K562 (cell line): ENCODE measurements at regions not wholly inside any gene's neighbourhood (a gene's known extent, or its start where the extent isn't known, plus 50 kb on each side); places are given as distances from the start of the nearest gene placed in this dataset.

Source experiments
- ATAC-seq: fragments of 200-7000 bp; cut with Tn5 transposase; 3 replicates; pipeline ENCODE4 v1.9.1; 2020; ENCODE audit warnings: moderate library complexity
- BruUV-seq: library from RNA; stranded (reverse); fragments of 400-500 nt; replicated peaks from 2 replicates; lab custom pipeline; 2021; lab: Mats Ljungman, UMichigan
- CTCF ChIA-PET: fragments of 300-600 bp; formaldehyde crosslinking; extraction: SDS; loops from one replicate; lab custom pipeline; 2021; ENCODE audit warnings: low intra/inter-chr PET ratio; lab: Yijun Ruan, JAX
- POLR2A ChIA-PET: fragments of 300-600, 350-650 bp; sonication (Branson Sonifier 250); formaldehyde crosslinking; extraction: SDS; loops from one replicate; lab custom pipeline; 2021; ENCODE audit warnings: antibody characterized with exemption, inconsistent platforms; lab: Yijun Ruan, JAX
- DNase-seq, 4 experiments: peaks; one replicate each; pipeline versions ENCODE4 v3.0.0 to v3.0.0-alpha.2; 2011 to 2018; ENCODE audit warnings: low spot score in 3 of 4, mixed read lengths in 3 of 4; ENCODE audit errors: extremely low read depth in 1 of 4
- FAIRE-seq: peaks from 2 replicates; lab custom pipeline; 2011; peaks lifted over from hg19 to GRCh38; lab: Jason Lieb, UNC
- H2AFZ ChIP-seq: 2 replicates; pipeline ENCODE4 v1.6.0; 2011; ENCODE audit warnings: low read depth, low read length, control low read depth, inconsistent platforms
- H3K27ac ChIP-seq: fragments of 200-600 bp; 3 replicates; pipeline ENCODE4 v1.8.0; 2011; ENCODE audit warnings: low read depth, mild to moderate bottlenecking, control low read depth, inconsistent platforms, low read length, moderate library complexity, mixed read lengths; ENCODE audit errors: extremely low read depth
- H3K27me3 ChIP-seq, 2 experiments: fragments of 300-600 bp in 1 of 2; 2 replicates in 1 of 2; 3 replicates in 1 of 2; pipeline versions ENCODE4 v1.6.0 to v1.8.0; 2011; ENCODE audit warnings: inconsistent platforms in 2 of 2, low read length in 2 of 2, mild to moderate bottlenecking in 1 of 2, mixed read lengths in 1 of 2, moderate library complexity in 1 of 2; ENCODE audit not compliant: control insufficient read depth in 2 of 2, insufficient read depth in 2 of 2
- H3K36me3 ChIP-seq: fragments of 300-600 bp; 3 replicates; pipeline ENCODE4 v1.8.0; 2011; ENCODE audit warnings: mild to moderate bottlenecking, low read length, inconsistent platforms; ENCODE audit not compliant: control insufficient read depth, insufficient read depth
- H3K4me1 ChIP-seq, 2 experiments: fragments of 200-600 bp in 1 of 2; replicated peaks in 1 of 2; 2 replicates in 1 of 2; 3 replicates in 1 of 2; pipeline versions ENCODE4 v1.5.1 to v1.8.0; 2011; ENCODE audit warnings: inconsistent platforms in 2 of 2, low read length in 2 of 2, mild to moderate bottlenecking in 1 of 2, mixed read lengths in 1 of 2, moderate library complexity in 1 of 2; ENCODE audit not compliant: control insufficient read depth in 2 of 2, insufficient read depth in 2 of 2
- H3K4me2 ChIP-seq: 2 replicates; pipeline ENCODE4 v1.6.1; 2011; ENCODE audit warnings: low read length, control low read depth, inconsistent platforms, mixed read lengths; ENCODE audit not compliant: insufficient read depth
- H3K4me3 ChIP-seq: fragments of 200-600 bp; sonication (generic), shearing (Covaris generic); 2 replicates; pipeline ENCODE4 v1.5.1; 2016; ENCODE audit warnings: control low read depth, inconsistent platforms
- H3K79me2 ChIP-seq: fragments of 200-600 bp; 3 replicates; pipeline ENCODE4 v1.8.0; 2011; ENCODE audit warnings: low read length, inconsistent platforms; ENCODE audit not compliant: control insufficient read depth, insufficient read depth
- H3K9ac ChIP-seq, 2 experiments: 2 replicates each; pipeline versions ENCODE4 v1.6.0 to v1.6.1; 2011; ENCODE audit warnings: low read depth in 2 of 2, low read length in 2 of 2, control low read depth in 1 of 2, inconsistent platforms in 1 of 2, mild to moderate bottlenecking in 1 of 2, mixed read lengths in 1 of 2; ENCODE audit not compliant: insufficient read depth in 1 of 2
- H3K9me1 ChIP-seq: one replicate; pipeline ENCODE4 v1.6.0; 2011; ENCODE audit warnings: inconsistent platforms, mild to moderate bottlenecking, low read length, moderate library complexity; ENCODE audit not compliant: control insufficient read depth, insufficient read depth
- H3K9me3 ChIP-seq: replicated peaks from 2 replicates; pipeline ENCODE4 v1.5.1; 2011; ENCODE audit warnings: low read depth, low read length, inconsistent platforms; ENCODE audit not compliant: control insufficient read depth, insufficient read depth
- H4K20me1 ChIP-seq: replicated peaks from 2 replicates; pipeline ENCODE4 v1.6.1; 2011; ENCODE audit warnings: low read length, inconsistent platforms, mixed read lengths; ENCODE audit not compliant: control insufficient read depth, insufficient read depth
- CBFB ChIP-seq: sonication (generic); formaldehyde crosslinking; IDR thresholded peaks from 2 replicates; pipeline ENCODE4 v1.4.0; 2020; ENCODE audit warnings: mild to moderate bottlenecking, missing genetic modification reagents
- E2F6 ChIP-seq, 2 experiments: IDR thresholded peaks; 2 replicates each; pipeline ENCODE4 v1.6.1; 2011; ENCODE audit warnings: borderline replicate concordance in 1 of 2, control low read depth in 1 of 2, low read depth in 1 of 2, low read length in 1 of 2, mild to moderate bottlenecking in 1 of 2, mixed read lengths in 1 of 2, moderate library complexity in 1 of 2; ENCODE audit not compliant: insufficient read depth in 1 of 2, insufficient read length in 1 of 2, poor library complexity in 1 of 2, severe bottlenecking in 1 of 2; ENCODE audit errors: extremely low read depth in 1 of 2
- ETV6 ChIP-seq, 3 experiments: fragments of 150-350 bp in 1 of 3; sonication (generic) in 1 of 3; formaldehyde crosslinking in 1 of 3; IDR thresholded peaks; 2 replicates each; pipeline versions ENCODE4 v1.6.1 to v1.8.0; 2014 to 2022; ENCODE audit warnings: borderline replicate concordance in 2 of 3, low read depth in 2 of 3, antibody characterized with exemption in 1 of 3, low read length in 1 of 3, mild to moderate bottlenecking in 1 of 3, missing genetic modification reagents in 1 of 3
- HDAC2 ChIP-seq: fragments of 450-650 bp; IDR thresholded peaks from 2 replicates; pipeline ENCODE4 v1.6.1; 2016; ENCODE audit warnings: mild to moderate bottlenecking
- HLTF ChIP-seq: fragments of 450-650 bp; IDR thresholded peaks from 2 replicates; pipeline ENCODE4 v1.6.1; 2016
- NFIX ChIP-seq: fragments of 250-450 bp; sonication (Bioruptor Pico); IDR thresholded peaks from 2 replicates; pipeline ENCODE4 v1.4.0; 2020; ENCODE audit warnings: low read depth, mild to moderate bottlenecking, moderate library complexity
- NR2F6 ChIP-seq: fragments of 450-650 bp; formaldehyde crosslinking; IDR thresholded peaks from 2 replicates; pipeline ENCODE4 v1.4.0; 2020; ENCODE audit warnings: mild to moderate bottlenecking
- POLR3G ChIP-seq: IDR thresholded peaks from 2 replicates; pipeline ENCODE4 v1.6.1; 2011; ENCODE audit not compliant: insufficient read length, insufficient replicate concordance; ENCODE audit errors: extremely low read depth
- PTBP1 ChIP-seq: fragments of 200-400 bp; formaldehyde crosslinking; IDR thresholded peaks from 2 replicates; pipeline ENCODE4 v1.6.1; 2017; ENCODE audit warnings: low read depth, low read length
- TRIM28 ChIP-seq: fragments of 450-650 bp; IDR thresholded peaks from 2 replicates; pipeline ENCODE4 v1.6.1; 2017
- ZBTB9 ChIP-seq: fragments of 450-650 bp; formaldehyde crosslinking; IDR thresholded peaks from 2 replicates; pipeline ENCODE4 v1.4.0; 2020; ENCODE audit warnings: mild to moderate bottlenecking, moderate library complexity
- ZNF134 ChIP-seq: fragments of 250-450 bp; sonication (Bioruptor Pico); conservative IDR thresholded peaks from 2 replicates; pipeline ENCODE4 v1.4.0; 2020
- ZNF384 ChIP-seq: IDR thresholded peaks from 2 replicates; pipeline ENCODE4 v1.6.1; 2012; ENCODE audit warnings: low read depth, low read length, improper control_type of control experiment
- in situ Hi-C: fragments of 300-500 bp; cut with MboI; formaldehyde crosslinking; loops from 4 replicates; pipeline ENCODE4 v1.15.0; 2018; ENCODE audit warnings: inconsistent platforms, mixed read lengths
- intact Hi-C: fragments of 100-400 bp; cut with micrococcal nuclease; formaldehyde crosslinking; loops from 2 replicates; pipeline ENCODE4 v1.14.2; 2022
- TF ChIP-seq, protein P1 (sequence below): fragments of 450-650 bp; IDR thresholded peaks from 2 replicates; pipeline ENCODE4 v1.6.1; 2018; ENCODE audit warnings: mild to moderate bottlenecking, low read depth; ENCODE audit not compliant: partially characterized antibody

GRCh38 chr10:61232780-61233179 is 220.4 kb downstream of the TMEM26 start:
- BruUV-seq: no TSS peak
- no peak overlapping the region for H3K4me2 ChIP-seq
- H3K9me3 ChIP-seq: no peaks in the 10 kb centered on the region
- no peak overlapping the region for H3K27ac ChIP-seq
- ChIA-PET POLR2A (no interaction called here), CTCF (no interaction called here)
- ATAC-seq (no peak), DNase-seq (no peak), FAIRE-seq (no peak)
- no peaks in the 10 kb centered on the region for H3K36me3 ChIP-seq
- no peak overlapping the region for H3K9ac ChIP-seq
- H3K4me3 ChIP-seq: no peak overlapping the region
- no peaks in the 10 kb centered on the region for H3K79me2 ChIP-seq
- H3K9me1 ChIP-seq: no peaks in the 10 kb centered on the region
- in situ Hi-C loops (no loop called here), intact Hi-C loops (no loop called here)
- no peaks in the 10 kb centered on the region for H3K4me1 ChIP-seq
- no peak for TF ChIP-seq ZNF134 (CRISPR knock-in tag)
- no peak for TF ChIP-seq POLR3G
- no peak for TF ChIP-seq CBFB (CRISPR knock-in tag)
- no peak for TF ChIP-seq NFIX (CRISPR knock-in tag)
- TF ChIP-seq HDAC2: no peak
- no peaks in the 10 kb centered on the region for H4K20me1 ChIP-seq
- no peaks in the 10 kb centered on the region for H3K27me3 ChIP-seq
- H2AFZ ChIP-seq: no peak overlapping the region

- ChIA-PET POLR2A (no interaction called here), CTCF (no interaction called here)
- intact Hi-C loops: no loop called here
- Histone ChIP-seq H3K9me3 (no peaks in the 10 kb centered on the region), H3K4me2 (no peak overlapping the region), H3K36me3 (no peaks in the 10 kb centered on the region), H3K9me1 (no peaks in the 10 kb centered on the region), H3K27me3 (no peaks in the 10 kb centered on the region), H2AFZ (no peak overlapping the region), H4K20me1 (no peaks in the 10 kb centered on the region), H3K4me3 (no peak overlapping the region), H3K4me1 (no peaks in the 10 kb centered on the region), H3K27ac (no peak overlapping the region), H3K9ac (no peak overlapping the region), H3K79me2 (no peaks in the 10 kb centered on the region)
- ATAC-seq (no peak), FAIRE-seq (no peak), DNase-seq (no peak)
- in situ Hi-C loops: no loop called here
- BruUV-seq: no TSS peak
- TF ChIP-seq NR2F6 (CRISPR knock-in tag): no peak
- peak; percentile 81 for TF ChIP-seq TRIM28
- TF ChIP-seq HLTF: peak; percentile 74; the same call in 1 of the 2 replicates
- no peak for TF ChIP-seq ZBTB9 (CRISPR knock-in tag)
- TF ChIP-seq PTBP1: no peak
- TF ChIP-seq ZNF384: peak; percentile 54; the same call in 1 of the 2 replicates
- no peak for TF ChIP-seq ETV6 (IDR thresholded peaks at IDR 0.05; ENCODE audit: borderline replicate concordance in 1 of 2, low read depth in 2 of 2, low read length in 1 of 2)
- no peak for TF ChIP-seq ETV6 (CRISPR knock-in tag; IDR thresholded peaks at IDR 0.05; ENCODE audit: borderline replicate concordance)
- no peak for TF ChIP-seq E2F6 (IDR thresholded peaks at IDR 0.05; ENCODE audit: borderline replicate concordance in 1 of 2, extremely low read depth in 1 of 2, insufficient read depth in 1 of 2, insufficient read length in 1 of 2, low read depth in 1 of 2, low read length in 1 of 2, poor library complexity in 1 of 2, severe bottlenecking in 1 of 2)
- TF ChIP-seq, protein P1, sequence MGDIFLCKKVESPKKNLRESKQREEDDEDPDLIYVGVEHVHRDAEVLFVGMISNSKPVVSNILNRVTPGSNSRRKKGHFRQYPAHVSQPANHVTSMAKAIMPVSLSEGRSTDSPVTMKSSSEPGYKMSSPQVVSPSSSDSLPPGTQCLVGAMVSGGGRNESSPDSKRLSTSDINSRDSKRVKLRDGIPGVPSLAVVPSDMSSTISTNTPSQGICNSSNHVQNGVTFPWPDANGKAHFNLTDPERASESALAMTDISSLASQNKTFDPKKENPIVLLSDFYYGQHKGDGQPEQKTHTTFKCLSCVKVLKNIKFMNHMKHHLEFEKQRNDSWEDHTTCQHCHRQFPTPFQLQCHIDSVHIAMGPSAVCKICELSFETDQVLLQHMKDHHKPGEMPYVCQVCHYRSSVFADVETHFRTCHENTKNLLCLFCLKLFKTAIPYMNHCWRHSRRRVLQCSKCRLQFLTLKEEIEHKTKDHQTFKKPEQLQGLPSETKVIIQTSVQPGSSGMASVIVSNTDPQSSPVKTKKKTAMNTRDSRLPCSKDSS: peak; percentile 34
Measured at GRCh38 chr10:61225939-61226338, 227.2 kb downstream of the TMEM26 start.
